Activated T-cell treated with anti-CD3 and anti-CD28 coated beads, Interleukin-2, amount 50 U/mL, for 4 hours (primary cell): ENCODE measurements at regions not wholly inside any gene's neighbourhood (a gene's known extent, or its start where the extent isn't known, plus 50 kb on each side); places are given as distances from the start of the nearest gene placed in this dataset.
"Not testable (repeated sequence)": the region's sequence is repeated elsewhere in the genome, so short reads cannot be mapped to it uniquely, and the experiment has no call there.

ENCODE experiments used
- ATAC-seq, 2 donors: fragments of 200-7000 bp; cut with Tn5 transposase; one replicate each; pipeline ENCODE4 v1.10.0; 2021
- DNase-seq: peaks from one replicate; pipeline ENCODE4 v3.0.0-alpha.2; 2020
- H3K27me3 Mint-ChIP-seq: one replicate; pipeline ENCODE4 v1.8.0; 2021; ENCODE audit warnings: low read depth, mixed read lengths
- H3K36me3 Mint-ChIP-seq: one replicate; pipeline ENCODE4 v1.8.0; 2022; ENCODE audit warnings: mixed read lengths; ENCODE audit not compliant: insufficient read depth
- H3K4me1 Mint-ChIP-seq: one replicate; pipeline ENCODE4 v1.8.0; 2021; ENCODE audit warnings: low read depth, mixed read lengths
- H3K4me3 Mint-ChIP-seq: one replicate; pipeline ENCODE4 v1.8.0; 2021; ENCODE audit warnings: mild to moderate bottlenecking, moderate library complexity, mixed read lengths
- H3K9me3 Mint-ChIP-seq: one replicate; pipeline ENCODE4 v1.8.0; 2021; ENCODE audit warnings: mixed read lengths

GRCh38 chr6:84332139-84333034, 104.9 kb upstream of the CEP162 start:
- no peaks in the 10 kb centered on the region for H3K36me3 Mint-ChIP-seq
- H3K9me3 Mint-ChIP-seq = no peaks in the 10 kb centered on the region
- H3K4me3 Mint-ChIP-seq = no peak overlapping the region
- H3K27me3 Mint-ChIP-seq = no peaks in the 10 kb centered on the region
- DNase-seq = no peak
- no peak for ATAC-seq
- H3K4me1 Mint-ChIP-seq = no peaks in the 10 kb centered on the region

DNA sequence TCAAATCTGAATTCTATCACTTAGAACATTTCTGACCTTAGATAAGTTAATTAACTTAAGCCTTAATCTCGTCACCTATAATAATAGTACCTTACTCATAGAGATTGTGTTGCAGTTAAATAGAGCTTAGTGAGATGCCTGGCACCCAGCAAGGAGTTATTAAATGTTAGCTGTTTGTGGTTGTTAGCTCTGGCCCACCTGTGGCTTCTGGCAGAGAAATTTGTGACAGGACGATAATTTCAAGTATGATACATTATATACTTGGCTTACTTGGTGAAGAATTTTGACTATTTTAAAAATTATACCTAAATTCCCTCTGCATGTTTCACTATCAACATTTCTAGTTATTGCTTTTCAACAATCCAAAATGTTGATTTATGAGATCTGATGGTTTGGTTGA, 102.9 kb upstream of the CEP162 start:
- DNase-seq (no peak), ATAC-seq (no peak)

DNA sequence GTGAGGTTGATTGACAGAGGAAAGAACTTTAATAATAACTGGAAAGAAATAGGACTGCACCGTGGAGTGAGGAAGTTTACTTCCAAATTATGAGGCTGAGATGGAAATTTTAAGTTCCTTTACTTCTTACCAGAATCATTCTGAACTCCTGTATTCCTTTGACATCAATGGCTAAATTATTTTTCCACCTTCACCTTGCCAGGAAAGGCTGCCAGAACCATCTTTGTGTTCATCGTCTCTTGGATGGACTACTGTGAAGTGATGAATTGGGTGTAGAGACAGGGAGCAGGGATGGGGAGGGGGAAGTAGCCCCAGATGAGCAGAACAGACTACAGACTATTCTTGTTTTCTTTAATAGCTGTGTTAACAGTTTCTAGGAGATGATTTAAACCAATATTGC, 102.1 kb upstream of the CEP162 start:
- Mint-ChIP-seq H3K4me3 (no peak overlapping the region), H3K9me3 (no peaks in the 10 kb centered on the region), H3K36me3 (no peaks in the 10 kb centered on the region), H3K27me3 (no peaks in the 10 kb centered on the region), H3K4me1 (no peaks in the 10 kb centered on the region)
- DNase-seq (no peak), ATAC-seq (no peak)

More for the DNA sequence above, 102.9 kb upstream of the CEP162 start:
- H3K36me3 Mint-ChIP-seq = no peaks in the 10 kb centered on the region
- H3K4me3 Mint-ChIP-seq = no peak overlapping the region
- H3K27me3 Mint-ChIP-seq = no peaks in the 10 kb centered on the region
- H3K9me3 Mint-ChIP-seq = no peaks in the 10 kb centered on the region
- H3K4me1 Mint-ChIP-seq = no peaks in the 10 kb centered on the region

DNA sequence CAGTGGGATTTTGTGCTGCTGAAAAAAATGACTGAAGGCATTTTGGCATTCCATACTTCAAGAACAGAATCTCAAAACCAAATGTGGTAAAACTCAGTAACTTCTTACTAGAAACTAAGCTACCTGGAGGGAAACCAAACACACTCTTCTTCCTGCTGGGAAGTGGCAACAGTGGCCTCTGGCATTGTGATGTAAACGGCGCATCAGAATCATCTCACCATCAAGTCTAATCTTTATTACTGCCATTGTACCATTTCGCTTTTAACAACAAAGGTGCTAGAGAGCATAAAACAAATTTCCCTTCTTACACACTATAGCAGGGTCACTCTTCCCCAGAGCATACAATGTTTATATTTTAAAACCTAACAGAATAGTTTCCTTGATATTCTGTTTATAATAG, 101.6 kb upstream of the CEP162 start:
- no peaks in the 10 kb centered on the region for H3K9me3 Mint-ChIP-seq
- DNase-seq = no peak

GRCh38 chr6:84317463-84317862, 90.0 kb upstream of the CEP162 start:
- peaks cover 12% of the 10 kb centered on the region for H3K9me3 Mint-ChIP-seq
- peaks cover 3% of the 10 kb centered on the region for H3K27me3 Mint-ChIP-seq
- no peaks in the 10 kb centered on the region for H3K36me3 Mint-ChIP-seq
- no peak overlapping the region for H3K4me3 Mint-ChIP-seq
- no peak for DNase-seq
- no peak for ATAC-seq
- H3K4me1 Mint-ChIP-seq = no peaks in the 10 kb centered on the region

More for the DNA sequence above, 101.6 kb upstream of the CEP162 start:
- H3K4me3 Mint-ChIP-seq = no peak overlapping the region
- ATAC-seq = no peak
- H3K36me3 Mint-ChIP-seq = no peaks in the 10 kb centered on the region
- H3K4me1 Mint-ChIP-seq = no peaks in the 10 kb centered on the region
- no peaks in the 10 kb centered on the region for H3K27me3 Mint-ChIP-seq

GRCh38 chr6:84314377-84314898, 87.0 kb upstream of the CEP162 start:
- H3K4me1 Mint-ChIP-seq = no peaks in the 10 kb centered on the region
- peaks cover 12% of the 10 kb centered on the region for H3K9me3 Mint-ChIP-seq
- no peaks in the 10 kb centered on the region for H3K27me3 Mint-ChIP-seq
- DNase-seq (no peak), ATAC-seq (no peak)
- no peaks in the 10 kb centered on the region for H3K36me3 Mint-ChIP-seq
- no peak overlapping the region for H3K4me3 Mint-ChIP-seq

- ATAC-seq = no peak
These were observed 81.9 kb upstream of the CEP162 start for GRCh38 chr6:84309336-84309735.

DNA sequence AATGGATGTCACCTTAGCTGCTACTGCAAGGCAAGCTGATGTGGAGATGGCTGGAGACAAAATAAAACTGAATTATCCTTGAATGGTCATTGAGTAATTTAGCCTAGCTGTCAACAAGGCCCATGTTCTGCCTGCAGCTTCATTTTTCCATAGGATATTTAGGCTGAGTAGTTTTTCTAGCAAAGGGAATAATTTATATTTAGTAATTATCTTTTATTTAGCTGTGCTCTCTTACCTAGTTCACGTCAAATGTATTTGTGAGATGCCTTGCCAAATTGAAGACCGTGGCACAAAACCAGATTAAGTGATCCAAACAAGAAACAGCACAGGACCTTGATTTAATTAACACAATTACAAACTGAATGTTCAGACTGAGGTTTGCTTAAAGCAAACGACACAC, 77.4 kb upstream of the CEP162 start:
- Mint-ChIP-seq H3K36me3 (no peaks in the 10 kb centered on the region), H3K9me3 (no peaks in the 10 kb centered on the region), H3K4me3 (no peak overlapping the region), H3K4me1 (no peaks in the 10 kb centered on the region), H3K27me3 (no peaks in the 10 kb centered on the region)
- no peak for ATAC-seq
- no peak for DNase-seq

More at GRCh38 chr6:84309336-84309735, 81.9 kb upstream of the CEP162 start:
- DNase-seq = no peak
- Mint-ChIP-seq H3K36me3 (no peaks in the 10 kb centered on the region), H3K4me1 (no peaks in the 10 kb centered on the region), H3K9me3 (no peaks in the 10 kb centered on the region), H3K4me3 (no peak overlapping the region), H3K27me3 (no peaks in the 10 kb centered on the region)

DNA sequence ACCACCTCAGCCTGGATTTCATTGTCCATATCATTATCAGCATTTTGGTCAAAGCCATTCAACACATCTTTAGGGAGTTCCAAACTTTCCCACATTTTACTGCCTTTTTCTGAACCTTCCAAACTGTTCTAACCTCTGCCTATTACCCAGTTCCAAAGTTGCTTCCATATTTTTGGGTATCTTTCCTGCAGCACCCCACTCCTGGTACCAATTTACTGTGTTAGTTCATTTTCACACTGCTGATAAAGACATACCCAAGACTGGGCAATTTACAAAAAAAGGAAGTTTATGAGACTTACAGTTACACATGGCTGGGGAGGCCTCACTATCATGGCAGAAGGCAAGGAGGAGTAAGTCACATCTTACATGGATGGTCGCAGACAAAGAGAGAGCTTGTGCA, 63.6 kb upstream of the CEP162 start:
- not testable (repeated sequence) for H3K27me3 Mint-ChIP-seq, H3K4me1 Mint-ChIP-seq, DNase-seq, ATAC-seq, H3K36me3 Mint-ChIP-seq, H3K4me3 Mint-ChIP-seq
- H3K9me3 Mint-ChIP-seq = peaks cover 29% of the 10 kb centered on the region

- DNase-seq = no peak
- Mint-ChIP-seq H3K36me3 (no peaks in the 10 kb centered on the region), H3K4me3 (no peak overlapping the region), H3K4me1 (no peaks in the 10 kb centered on the region), H3K27me3 (peaks cover 13% of the 10 kb centered on the region), H3K9me3 (peaks cover 9% of the 10 kb centered on the region)
- no peak for ATAC-seq
These were observed 57.1 kb upstream of the CEP162 start for GRCh38 chr6:84284428-84285049.

GRCh38 chr6:84282550-84282949, 55.1 kb upstream of the CEP162 start:
- H3K4me3 Mint-ChIP-seq = no peak overlapping the region
- H3K36me3 Mint-ChIP-seq = no peaks in the 10 kb centered on the region
- H3K27me3 Mint-ChIP-seq = peaks cover 13% of the 10 kb centered on the region
- no peaks in the 10 kb centered on the region for H3K4me1 Mint-ChIP-seq
- ATAC-seq = no peak
- H3K9me3 Mint-ChIP-seq = no peaks in the 10 kb centered on the region
- DNase-seq = no peak

DNA sequence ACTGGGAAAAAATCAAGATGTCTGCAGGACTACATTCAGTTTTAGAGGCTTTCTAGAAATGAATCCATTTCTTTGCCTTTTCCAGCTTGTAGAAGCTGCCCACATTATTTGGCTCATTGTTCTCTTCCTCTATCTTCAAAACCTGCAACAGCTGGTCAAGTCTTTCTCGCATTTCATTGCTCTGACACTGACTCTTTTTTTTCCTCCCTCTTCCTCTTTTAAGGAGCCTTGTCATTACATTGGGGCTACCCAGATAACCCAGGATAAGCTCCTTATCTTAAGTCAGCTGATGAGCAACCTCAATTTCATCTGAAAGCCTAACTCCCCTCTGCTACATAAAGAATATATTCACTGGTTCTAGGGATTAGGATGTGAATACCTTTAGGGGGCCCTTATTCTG, 53.2 kb upstream of the CEP162 start:
- DNase-seq (no peak), ATAC-seq (no peak)
- H3K4me1 Mint-ChIP-seq = no peaks in the 10 kb centered on the region
- H3K4me3 Mint-ChIP-seq = no peak overlapping the region
- no peaks in the 10 kb centered on the region for H3K9me3 Mint-ChIP-seq
- peaks cover 13% of the 10 kb centered on the region for H3K27me3 Mint-ChIP-seq
- no peaks in the 10 kb centered on the region for H3K36me3 Mint-ChIP-seq

GRCh38 chr6:84280030-84280429, 52.6 kb upstream of the CEP162 start:
- H3K4me3 Mint-ChIP-seq = no peak overlapping the region
- no peaks in the 10 kb centered on the region for H3K36me3 Mint-ChIP-seq
- H3K9me3 Mint-ChIP-seq = no peaks in the 10 kb centered on the region
- peaks cover 12% of the 10 kb centered on the region for H3K27me3 Mint-ChIP-seq
- DNase-seq (no peak), ATAC-seq (no peak)
- H3K4me1 Mint-ChIP-seq = no peaks in the 10 kb centered on the region

DNA sequence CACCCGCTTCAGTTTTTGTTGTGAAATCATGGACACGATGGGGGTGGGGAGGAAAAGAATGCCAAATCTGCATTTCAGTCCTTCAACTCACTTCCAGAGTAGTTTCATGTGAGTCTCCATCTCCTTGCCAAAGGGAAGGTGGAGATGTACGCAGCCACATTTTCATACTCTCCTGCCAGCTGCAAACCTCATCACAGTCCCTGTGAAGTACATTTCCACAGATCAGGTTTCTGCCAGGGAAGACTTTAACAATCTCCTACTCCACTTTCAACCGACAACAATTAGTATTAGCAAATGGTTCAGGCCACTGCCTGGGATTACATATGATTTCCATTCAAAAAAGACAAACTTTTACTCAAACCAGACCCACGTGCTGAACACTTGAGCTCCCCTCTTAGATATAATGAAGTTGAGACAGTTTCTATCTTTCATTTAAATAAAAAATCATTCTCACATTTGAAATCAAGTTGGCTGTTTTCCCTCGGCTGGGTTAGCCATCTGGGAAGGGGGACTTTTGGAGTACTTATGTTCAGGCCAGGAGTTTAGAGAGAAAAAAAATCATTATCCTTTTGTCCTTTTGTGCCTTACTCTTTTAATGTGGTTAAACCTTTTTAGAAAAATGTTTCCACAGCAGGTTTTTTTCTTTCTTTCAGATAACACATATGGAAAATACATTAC, 51.0 kb upstream of the CEP162 start:
- no peaks in the 10 kb centered on the region for H3K36me3 Mint-ChIP-seq
- no peak for ATAC-seq

More for the DNA sequence above, 51.0 kb upstream of the CEP162 start:
- no peaks in the 10 kb centered on the region for H3K9me3 Mint-ChIP-seq
- no peak for DNase-seq
- no peaks in the 10 kb centered on the region for H3K4me1 Mint-ChIP-seq
- H3K27me3 Mint-ChIP-seq = peaks cover 9% of the 10 kb centered on the region
- no peak overlapping the region for H3K4me3 Mint-ChIP-seq
